Cardiac muscle cell (in vitro differentiated cells and primary cell): ENCODE measurements at regions not wholly inside any gene's neighbourhood (a gene's known extent, or its start where the extent isn't known, plus 50 kb on each side); places are given as distances from the start of the nearest gene placed in this dataset.

Experiments
- DNase-seq, 2 donors: peaks; one replicate each; pipeline versions ENCODE4 v3.0.0 to v3.0.0-alpha.2; 2010 to 2017; ENCODE audit warnings: low read depth in 1 of 2, low spot score in 1 of 2
- H3K27ac ChIP-seq: fragments of 200-600 bp; sonication (generic); 2 replicates; pipeline ENCODE4 v1.5.1; 2016
- H3K27me3 ChIP-seq: fragments of 200-600 bp; sonication (generic); 2 replicates; pipeline ENCODE4 v1.6.0; 2016; ENCODE audit warnings: control low read depth
- H3K36me3 ChIP-seq: fragments of 200-600 bp; sonication (generic); 2 replicates; pipeline ENCODE4 v1.5.1; 2016; ENCODE audit warnings: control low read depth
- H3K4me1 ChIP-seq: fragments of 200-600 bp; sonication (generic); 2 replicates; pipeline ENCODE4 v1.8.1; 2017; ENCODE audit warnings: low read depth, mild to moderate bottlenecking, mixed run types
- H3K4me3 ChIP-seq: fragments of 200-600 bp; sonication (generic); 2 replicates; pipeline ENCODE4 v1.5.1; 2016; ENCODE audit warnings: mild to moderate bottlenecking
- H3K9me3 ChIP-seq: fragments of 200-600 bp; sonication (generic); 2 replicates; pipeline ENCODE4 v1.5.1; 2017; ENCODE audit warnings: low read depth, mild to moderate bottlenecking, control low read depth
- CTCF ChIP-seq: IDR thresholded peaks from 2 replicates; pipeline ENCODE4 v1.5.1; 2012; ENCODE audit warnings: low read depth, mild to moderate bottlenecking, low read length

DNA sequence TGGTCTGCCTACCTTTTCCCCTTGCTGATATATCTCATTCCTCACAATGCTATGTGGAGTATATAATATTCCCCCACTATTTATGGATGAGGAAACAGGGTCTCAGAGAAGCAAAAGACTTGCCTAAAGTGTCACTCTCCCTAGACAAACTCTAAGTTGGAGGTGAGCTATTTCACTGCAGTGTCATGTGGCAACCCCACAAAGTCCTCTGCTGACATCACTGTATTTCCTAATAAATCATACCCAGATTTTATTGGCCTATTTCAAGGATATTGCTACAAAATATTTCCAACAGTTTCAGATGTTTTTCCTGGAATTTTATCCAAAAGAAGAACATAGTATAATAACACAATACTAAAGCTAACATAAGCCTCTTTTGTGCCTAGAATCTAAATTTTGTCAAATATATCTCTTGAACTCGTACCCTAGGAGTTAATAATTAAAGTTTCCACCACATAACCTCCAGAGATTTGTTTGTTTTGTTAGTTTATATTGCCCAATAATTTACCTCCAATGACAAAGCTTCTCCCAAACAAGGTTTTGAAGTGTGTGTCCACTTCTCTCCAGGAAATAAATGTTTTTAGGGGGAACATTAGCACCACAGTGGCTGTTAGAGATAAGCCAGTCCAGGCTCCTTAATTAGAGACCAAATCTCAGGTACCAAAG is 215.1 kb downstream of the ASCL1 start:
- no peaks in the 10 kb centered on the region for H3K9me3 ChIP-seq
- no peaks in the 10 kb centered on the region for H3K27me3 ChIP-seq
- no peak for DNase-seq
- no peak overlapping the region for H3K27ac ChIP-seq
- no peaks in the 10 kb centered on the region for H3K4me1 ChIP-seq
- no peaks in the 10 kb centered on the region for H3K36me3 ChIP-seq
- TF ChIP-seq CTCF: no peak
- H3K4me3 ChIP-seq: no peak overlapping the region

GRCh38 chr12:103175625-103176024 is 218.2 kb downstream of the ASCL1 start:
- Histone ChIP-seq H3K27me3 (no peaks in the 10 kb centered on the region), H3K9me3 (no peaks in the 10 kb centered on the region), H3K4me3 (no peak overlapping the region), H3K27ac (no peak overlapping the region), H3K4me1 (no peaks in the 10 kb centered on the region), H3K36me3 (no peaks in the 10 kb centered on the region)
- no peak for TF ChIP-seq CTCF
- no peak for DNase-seq

DNA sequence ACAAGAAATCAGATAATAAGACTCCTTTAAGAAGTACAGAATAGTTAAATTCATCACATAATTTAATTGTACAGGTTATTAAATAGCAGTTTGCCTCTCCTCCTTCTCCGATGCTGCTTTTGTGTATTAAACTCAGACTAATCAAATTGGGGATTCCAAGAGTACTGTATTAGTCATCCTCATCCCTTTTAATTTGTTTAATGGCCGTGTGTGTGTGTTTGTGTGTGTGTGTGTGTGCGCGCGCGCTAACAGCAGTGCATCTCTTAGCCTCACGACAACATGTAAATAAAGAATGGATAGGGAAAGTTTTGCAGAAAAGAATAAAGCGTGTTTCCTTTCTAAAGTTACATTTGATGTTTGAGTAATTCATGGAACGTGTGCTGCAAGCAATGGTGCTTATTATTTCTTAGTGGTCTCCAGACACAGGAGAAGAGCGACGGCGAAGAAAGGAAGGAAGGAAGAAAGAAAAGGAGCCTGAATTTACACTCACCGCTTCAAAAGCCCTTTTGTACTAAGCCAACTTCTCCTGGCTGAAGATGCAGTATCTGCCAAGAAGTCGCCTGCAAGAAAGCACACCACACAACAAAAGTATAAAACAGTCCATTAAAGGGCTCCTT is 220.3 kb downstream of the ASCL1 start:
- no peaks in the 10 kb centered on the region for H3K9me3 ChIP-seq
- no peak overlapping the region for H3K27ac ChIP-seq
- DNase-seq: no peak

GRCh38 chr12:103178366-103179080 is 221.0 kb downstream of the ASCL1 start:
- no peaks in the 10 kb centered on the region for H3K9me3 ChIP-seq
- H3K36me3 ChIP-seq: no peaks in the 10 kb centered on the region
- no peaks in the 10 kb centered on the region for H3K4me1 ChIP-seq
- no peak for TF ChIP-seq CTCF
- no peaks in the 10 kb centered on the region for H3K27me3 ChIP-seq
- no peak overlapping the region for H3K27ac ChIP-seq
- no peak overlapping the region for H3K4me3 ChIP-seq
- DNase-seq: no peak

More for the DNA sequence above, 220.3 kb downstream of the ASCL1 start:
- H3K36me3 ChIP-seq: no peaks in the 10 kb centered on the region
- no peak for TF ChIP-seq CTCF
- no peak overlapping the region for H3K4me3 ChIP-seq
- H3K4me1 ChIP-seq: no peaks in the 10 kb centered on the region
- H3K27me3 ChIP-seq: no peaks in the 10 kb centered on the region

GRCh38 chr12:103181366-103182152 is 224.1 kb downstream of the ASCL1 start:
- no peak for DNase-seq
- no peaks in the 10 kb centered on the region for H3K9me3 ChIP-seq
- no peaks in the 10 kb centered on the region for H3K27me3 ChIP-seq
- H3K27ac ChIP-seq: no peak overlapping the region
- TF ChIP-seq CTCF: no peak
- no peaks in the 10 kb centered on the region for H3K36me3 ChIP-seq
- H3K4me3 ChIP-seq: no peak overlapping the region
- H3K4me1 ChIP-seq: no peaks in the 10 kb centered on the region
